ENCODE measurements at regions not wholly inside any gene's neighbourhood (a gene's known extent, or its start where the extent isn't known, plus 50 kb on each side); places are given as distances from the start of the nearest gene placed in this dataset.
"Not testable (repeated sequence)": the region's sequence is repeated elsewhere in the genome, so short reads cannot be mapped to it uniquely, and the experiment has no call there.

GRCh38 chr5:1735320-1735970 is 64.2 kb downstream of the MRPL36 start:
- TF ChIP-seq CTCF (conservative IDR thresholded peaks at IDR 0.05; ENCODE audit: low read length), result no peak
- DNase-seq (ENCODE audit: low read depth), result no peak
- no peak overlapping the region for H3K4me3 ChIP-seq (ENCODE audit: low read length)

- no peak for DNase-seq (ENCODE audit: low read depth)
- no peak for TF ChIP-seq CTCF (conservative IDR thresholded peaks at IDR 0.05; ENCODE audit: low read length)
- H3K4me3 ChIP-seq (ENCODE audit: low read length), result no peak overlapping the region
Observed at GRCh38 chr5:1734908-1735289, 64.7 kb downstream of the MRPL36 start.

GRCh38 chr5:1734271-1734907 is 65.2 kb downstream of the MRPL36 start:
- no peak overlapping the region for H3K4me3 ChIP-seq (ENCODE audit: low read length)
- DNase-seq (ENCODE audit: low read depth), result no peak
- TF ChIP-seq CTCF (conservative IDR thresholded peaks at IDR 0.05; ENCODE audit: low read length), result no peak

- no peak for TF ChIP-seq CTCF (conservative IDR thresholded peaks at IDR 0.05; ENCODE audit: low read length)
- H3K4me3 ChIP-seq (ENCODE audit: low read length), result no peak overlapping the region
- no peak for DNase-seq (ENCODE audit: low read depth)
Observed at GRCh38 chr5:1733369-1733768, 66.3 kb downstream of the MRPL36 start.

- no peak for DNase-seq (ENCODE audit: low read depth)
- no peak for TF ChIP-seq CTCF (conservative IDR thresholded peaks at IDR 0.05; ENCODE audit: low read length)
- no peak overlapping the region for H3K4me3 ChIP-seq (ENCODE audit: low read length)
Observed at GRCh38 chr5:1732945-1733344, 66.7 kb downstream of the MRPL36 start.

GRCh38 chr5:1732238-1732941 is 67.2 kb downstream of the MRPL36 start:
- no peak for DNase-seq (ENCODE audit: low read depth)
- no peak for TF ChIP-seq CTCF (conservative IDR thresholded peaks at IDR 0.05; ENCODE audit: low read length)
- no peak overlapping the region for H3K4me3 ChIP-seq (ENCODE audit: low read length)

GRCh38 chr5:1731855-1732237 is 67.8 kb downstream of the MRPL36 start:
- not testable (repeated sequence) for DNase-seq (ENCODE audit: low read depth); H3K4me3 ChIP-seq (ENCODE audit: low read length)

Data from AG10803 (cell line).